Gastroesophageal sphincter (tissue), 3 donors: ENCODE measurements at regions not wholly inside any gene's neighbourhood (a gene's known extent, or its start where the extent isn't known, plus 50 kb on each side); places are given as distances from the start of the nearest gene placed in this dataset.

Experiments
- CTCF ChIP-seq, 4 experiments: fragments of 200-600 bp in 2 of 4; fragments of 450-650 bp in 2 of 4; sonication (generic) in 1 of 4; IDR thresholded peaks; one replicate each; pipeline ENCODE4 v1.5.1; 2017 to 2019; ENCODE audit warnings: antibody characterized with exemption in 4 of 4, mild to moderate bottlenecking in 2 of 4, moderate library complexity in 2 of 4
- POLR2A ChIP-seq, 2 donors: fragments of 450-650 bp; IDR thresholded peaks; one replicate each; pipeline ENCODE4 v1.6.1; 2017; ENCODE audit warnings: antibody characterized with exemption in 2 of 2, mild to moderate bottlenecking in 2 of 2, moderate library complexity in 1 of 2

GRCh38 chr18:49677762-49678413 lies 116.0 kb downstream of the LIPG start:
- TF ChIP-seq POLR2A (IDR thresholded peaks at IDR 0.05) (no peak), CTCF (IDR thresholded peaks at IDR 0.05) (no peak)
